H1 (cell line): ENCODE measurements at regions not wholly inside any gene's neighbourhood (a gene's known extent, or its start where the extent isn't known, plus 50 kb on each side); places are given as distances from the start of the nearest gene placed in this dataset.

Source experiments
- CTCF ChIA-PET: fragments of 300-600 bp; sonication (Branson Sonifier 250); formaldehyde crosslinking; loops from one replicate; lab custom pipeline; 2021; ENCODE audit not compliant: partially characterized antibody; lab: Charles Lee
- POLR2A ChIA-PET: fragments of 300-600 bp; sonication (Branson Sonifier 250); formaldehyde crosslinking; loops from one replicate; lab custom pipeline; 2021; ENCODE audit warnings: inconsistent platforms; ENCODE audit not compliant: partially characterized antibody; lab: Charles Lee
- DNase-seq, 2 experiments: peaks; one replicate each; pipeline versions ENCODE4 v3.0.0 to v3.0.0-alpha.2; 2010 to 2022; ENCODE audit warnings: low spot score in 2 of 2, low read depth in 1 of 2, mixed read lengths in 1 of 2
- FAIRE-seq: peaks from 2 replicates; lab custom pipeline; 2011; peaks lifted over from hg19 to GRCh38; lab: Jason Lieb, UNC
- H2AFZ ChIP-seq: 2 replicates; pipeline ENCODE4 v1.8.1; 2012; ENCODE audit warnings: low read length, inconsistent platforms
- H2AK5ac ChIP-seq: 2 replicates; pipeline ENCODE4 v1.6.1; 2013; ENCODE audit warnings: low read depth, low read length
- H2BK120ac ChIP-seq: replicated peaks from 2 replicates; pipeline ENCODE3; 2013; ENCODE audit warnings: low read depth, low read length, inconsistent platforms
- H2BK12ac ChIP-seq: 2 replicates; pipeline ENCODE4 v1.6.1; 2013; ENCODE audit warnings: low read depth, low read length
- H2BK15ac ChIP-seq: 2 replicates; pipeline ENCODE4 v1.6.1; 2013; ENCODE audit warnings: low read length
- H2BK20ac ChIP-seq: 2 replicates; pipeline ENCODE4 v1.6.1; 2013; ENCODE audit warnings: low read length
- H2BK5ac ChIP-seq: 2 replicates; pipeline ENCODE4 v1.6.1; 2013; ENCODE audit warnings: low read depth, low read length
- H3K14ac ChIP-seq: 2 replicates; pipeline ENCODE4 v1.6.1; 2013; ENCODE audit warnings: inconsistent platforms; ENCODE audit not compliant: insufficient read length
- H3K18ac ChIP-seq: 2 replicates; pipeline ENCODE4 v1.6.1; 2013; ENCODE audit warnings: low read length; ENCODE audit errors: extremely low read depth
- H3K23ac ChIP-seq: 2 replicates; pipeline ENCODE4 v1.6.1; 2013; ENCODE audit warnings: inconsistent platforms; ENCODE audit not compliant: insufficient read length
- H3K23me2 ChIP-seq: 2 replicates; pipeline ENCODE4 v1.6.1; 2013; ENCODE audit warnings: low read depth, low read length
- H3K27ac ChIP-seq: 2 replicates; pipeline ENCODE4 v1.6.1; 2011; ENCODE audit warnings: low read depth, low read length, inconsistent platforms
- H3K27me3 ChIP-seq, 4 experiments: replicated peaks in 1 of 4; 1 replicate in 1 of 4; 2 replicates in 3 of 4; pipeline versions ENCODE4 v1.6.1 to v1.8.1; 2011 to 2013; ENCODE audit warnings: low read length in 3 of 4, mild to moderate bottlenecking in 3 of 4, inconsistent platforms in 2 of 4, mixed read lengths in 2 of 4, moderate library complexity in 1 of 4; ENCODE audit not compliant: control insufficient read depth in 3 of 4, insufficient read depth in 3 of 4; ENCODE audit errors: extremely low read depth in 1 of 4
- H3K36me3 ChIP-seq, 4 experiments: 2 replicates each; pipeline versions ENCODE4 v1.6.1 to v1.8.1; 2011 to 2013; ENCODE audit warnings: mild to moderate bottlenecking in 4 of 4, low read length in 3 of 4, moderate library complexity in 2 of 4, control low read depth in 1 of 4, inconsistent platforms in 1 of 4; ENCODE audit not compliant: insufficient read depth in 4 of 4, control insufficient read depth in 2 of 4
- H3K4ac ChIP-seq: replicated peaks from 2 replicates; pipeline ENCODE3; 2013; ENCODE audit warnings: low read length, low read depth, mixed read lengths, inconsistent platforms; ENCODE audit not compliant: insufficient read length
- H3K4me1 ChIP-seq, 4 experiments: replicated peaks in 1 of 4; 1 replicate in 1 of 4; 2 replicates in 3 of 4; pipeline versions ENCODE4 v1.6.1 to v1.8.1; 2011 to 2013; ENCODE audit warnings: low read length in 3 of 4, inconsistent platforms in 2 of 4, mixed read lengths in 1 of 4; ENCODE audit not compliant: insufficient read depth in 4 of 4, control insufficient read depth in 3 of 4
- H3K4me2 ChIP-seq, 2 experiments: 2 replicates each; pipeline versions ENCODE4 v1.6.1 to v1.8.1; 2011 to 2013; ENCODE audit warnings: low read depth in 2 of 2, low read length in 2 of 2, control low read depth in 1 of 2, inconsistent platforms in 1 of 2, mild to moderate bottlenecking in 1 of 2; ENCODE audit not compliant: insufficient read depth in 1 of 2
- H3K4me3 ChIP-seq, 4 experiments: fragments of 200-600, 300-600 bp in 1 of 4; sonication (generic), shearing (Covaris generic), sonication (Bioruptor Twin) in 1 of 4; 2 replicates each; pipeline versions ENCODE4 v1.5.1 to v1.8.1; 2011 to 2016; ENCODE audit warnings: low read length in 4 of 4, low read depth in 3 of 4, control low read depth in 2 of 4, inconsistent platforms in 2 of 4, mild to moderate bottlenecking in 2 of 4, mixed read lengths in 1 of 4, moderate library complexity in 1 of 4; ENCODE audit not compliant: insufficient read depth in 2 of 4; ENCODE audit errors: extremely low read depth in 1 of 4
- H3K56ac ChIP-seq: replicated peaks from 2 replicates; pipeline ENCODE3; 2013; ENCODE audit warnings: low read depth, mild to moderate bottlenecking, mixed read lengths, low read length, inconsistent platforms; ENCODE audit not compliant: insufficient read length
- H3K79me1 ChIP-seq: 2 replicates; pipeline ENCODE4 v1.6.1; 2013; ENCODE audit warnings: low read depth, low read length, control low read depth
- H3K79me2 ChIP-seq, 2 experiments: 2 replicates each; pipeline versions ENCODE4 v1.6.1 to v1.8.1; 2012 to 2013; ENCODE audit warnings: low read length in 2 of 2, mild to moderate bottlenecking in 2 of 2, inconsistent platforms in 1 of 2; ENCODE audit not compliant: insufficient read depth in 2 of 2, control insufficient read depth in 1 of 2
- H3K9ac ChIP-seq, 4 experiments: replicated peaks in 1 of 4; 1 replicate in 1 of 4; 2 replicates in 3 of 4; pipeline versions ENCODE4 v1.6.1 to v1.8.1; 2011 to 2013; ENCODE audit warnings: low read depth in 3 of 4, low read length in 3 of 4, control low read depth in 2 of 4, mild to moderate bottlenecking in 2 of 4, moderate library complexity in 2 of 4, inconsistent platforms in 1 of 4; ENCODE audit errors: extremely low read depth in 1 of 4
- H3K9me3 ChIP-seq, 2 experiments: 2 replicates each; pipeline versions ENCODE4 v1.6.1 to v1.8.1; 2012 to 2013; ENCODE audit warnings: mild to moderate bottlenecking in 2 of 2, moderate library complexity in 2 of 2, control low read depth in 1 of 2, inconsistent platforms in 1 of 2, low read depth in 1 of 2, low read length in 1 of 2, mixed read lengths in 1 of 2; ENCODE audit not compliant: insufficient read depth in 2 of 2
- H4K20me1 ChIP-seq, 2 experiments: replicated peaks in 1 of 2; 2 replicates each; pipeline versions ENCODE3 to v1.8.1; 2011 to 2013; ENCODE audit warnings: inconsistent platforms in 2 of 2, low read length in 2 of 2, mild to moderate bottlenecking in 1 of 2; ENCODE audit not compliant: insufficient read depth in 2 of 2, control insufficient read depth in 1 of 2
- H4K5ac ChIP-seq: 2 replicates; pipeline ENCODE4 v1.6.1; 2013; ENCODE audit warnings: low read length, low read depth, mixed read lengths, inconsistent platforms; ENCODE audit not compliant: insufficient read length
- H4K8ac ChIP-seq: 2 replicates; pipeline ENCODE4 v1.8.0; 2013; ENCODE audit warnings: mild to moderate bottlenecking, moderate library complexity, low read length, inconsistent platforms; ENCODE audit not compliant: insufficient read depth; ENCODE audit errors: extremely low read depth
- H4K91ac ChIP-seq: replicated peaks from 2 replicates; pipeline ENCODE3; 2013; ENCODE audit warnings: low read length, mixed read lengths, inconsistent platforms; ENCODE audit not compliant: insufficient read length
- EP300 ChIP-seq, 2 experiments: IDR thresholded peaks; 1 replicate in 1 of 2; 2 replicates in 1 of 2; pipeline ENCODE4 v1.6.1; 2011 to 2012; ENCODE audit warnings: low read depth in 2 of 2, low read length in 2 of 2, mild to moderate bottlenecking in 2 of 2, borderline replicate concordance in 1 of 2, inconsistent platforms in 1 of 2, moderate library complexity in 1 of 2
- JUND ChIP-seq: IDR thresholded peaks from 2 replicates; pipeline ENCODE4 v1.6.1; 2011; ENCODE audit warnings: mild to moderate bottlenecking, improper control_type of control experiment, low read length
- KDM1A ChIP-seq: fragments of 200-600, 300-600 bp; sonication (generic); IDR thresholded peaks from 2 replicates; pipeline ENCODE4 v1.7.1; 2016; ENCODE audit warnings: mild to moderate bottlenecking, low read length, borderline replicate concordance
- POU5F1 ChIP-seq: IDR thresholded peaks from 2 replicates; pipeline ENCODE4 v1.6.1; 2011; ENCODE audit warnings: low read depth, mild to moderate bottlenecking, low read length, moderate library complexity
- RAD21 ChIP-seq, 2 experiments: IDR thresholded peaks in 1 of 2; conservative IDR thresholded peaks in 1 of 2; 2 replicates each; pipeline ENCODE4 v1.6.1; 2011; ENCODE audit warnings: low read depth in 2 of 2, low read length in 2 of 2, improper control_type of control experiment in 1 of 2, inconsistent platforms in 1 of 2, mild to moderate bottlenecking in 1 of 2, moderate library complexity in 1 of 2
- RXRA ChIP-seq: IDR thresholded peaks from 2 replicates; pipeline ENCODE4 v1.6.1; 2011; ENCODE audit warnings: low read depth, mild to moderate bottlenecking, low read length, moderate library complexity; ENCODE audit not compliant: insufficient read depth
- SAP30 ChIP-seq: fragments of 300-600 bp; sonication (generic); IDR thresholded peaks from 2 replicates; pipeline ENCODE4 v1.7.1; 2012; ENCODE audit warnings: low read length, moderate library complexity, mild to moderate bottlenecking, inconsistent platforms; ENCODE audit not compliant: insufficient read depth, insufficient replicate concordance
- SP2 ChIP-seq: IDR thresholded peaks from 2 replicates; pipeline ENCODE4 v1.6.1; 2012; ENCODE audit warnings: mild to moderate bottlenecking, low read length, inconsistent platforms
- TAF7 ChIP-seq: optimal IDR thresholded peaks from 2 replicates; pipeline ENCODE3; 2011; ENCODE audit warnings: low read depth, mild to moderate bottlenecking, inconsistent platforms, low read length, moderate library complexity, borderline replicate concordance
- TBP ChIP-seq: IDR thresholded peaks from 2 replicates; pipeline ENCODE4 v1.6.1; 2011; ENCODE audit warnings: low read depth, low read length, improper control_type of control experiment
- WGBS, 2 experiments: shearing (Covaris generic) in 1 of 2; methylation state at CpG; one replicate each; pipeline versions ENCODE4 v1.1.6 to v1.1.7; 2013 to 2015; ENCODE audit warnings: low lambda C conversion rate in 2 of 2, mixed read lengths in 2 of 2, inconsistent platforms in 1 of 2, low coverage in 1 of 2, missing lambda C conversion rate in 1 of 2; ENCODE audit not compliant: insufficient replicate concordance in 2 of 2, insufficient coverage in 1 of 2, insufficient read length in 1 of 2; ENCODE audit errors: extremely low coverage in 1 of 2, missing lambda C conversion rate in 1 of 2; 5-methylcytosine and 5-hydroxymethylcytosine counted together
- TF ChIP-seq, protein P1 (sequence below): IDR thresholded peaks from 2 replicates; pipeline ENCODE4 v1.6.1; 2012; ENCODE audit warnings: inconsistent platforms

DNA sequence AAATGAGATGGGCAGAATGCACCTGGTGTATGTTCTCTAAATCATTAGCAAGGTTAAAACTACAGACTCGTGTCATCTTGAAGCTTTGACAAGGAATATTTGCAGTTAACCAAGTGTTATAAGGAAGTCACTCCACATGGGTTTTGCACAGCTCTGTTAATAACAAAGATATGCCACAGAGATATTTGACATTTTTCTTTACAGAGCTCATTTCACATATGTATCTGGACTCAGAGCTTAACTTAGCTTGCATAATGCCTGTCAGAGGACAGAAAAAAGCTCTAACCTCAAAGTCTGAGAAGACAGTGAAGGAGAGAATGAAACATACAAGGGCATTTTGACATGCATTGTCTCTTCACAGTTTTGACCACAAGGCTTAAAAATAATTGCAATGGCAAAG lies 105.5 kb downstream of the C11orf87 start:
- H3K4me2 ChIP-seq, result no peak overlapping the region
- H3K27ac ChIP-seq, result no peak overlapping the region
- H3K9ac ChIP-seq, result peak overlapping the region in 1 of 4 experiments; percentile 43; a peak in 1 of 7 replicates
- no peak overlapping the region for H2BK15ac ChIP-seq
- no peak for TF ChIP-seq RAD21 (IDR thresholded peaks at IDR 0.05 in 1 of 2, conservative IDR thresholded peaks at IDR 0.05 in 1 of 2; ENCODE audit: low read depth in 2 of 2, low read length in 2 of 2)
- no peak for TF ChIP-seq RXRA
- no peak for TF ChIP-seq EP300 (IDR thresholded peaks at IDR 0.05; ENCODE audit: borderline replicate concordance in 1 of 2, low read depth in 2 of 2, low read length in 2 of 2)
- TF ChIP-seq JUND, result no peak
- TF ChIP-seq TBP, result no peak
- TF ChIP-seq KDM1A, result no peak
- TF ChIP-seq POU5F1, result no peak
- TF ChIP-seq TAF7, result no peak
- no peak for TF ChIP-seq SP2
- TF ChIP-seq, protein P1, sequence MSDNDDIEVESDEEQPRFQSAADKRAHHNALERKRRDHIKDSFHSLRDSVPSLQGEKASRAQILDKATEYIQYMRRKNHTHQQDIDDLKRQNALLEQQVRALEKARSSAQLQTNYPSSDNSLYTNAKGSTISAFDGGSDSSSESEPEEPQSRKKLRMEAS, result no peak
- no peak for TF ChIP-seq SAP30
- H4K20me1 ChIP-seq, result no peaks in the 10 kb centered on the region
- H4K8ac ChIP-seq, result no peak overlapping the region
- H3K27me3 ChIP-seq, result no peaks in the 10 kb centered on the region
- H3K79me1 ChIP-seq, result no peaks in the 10 kb centered on the region
- no peak overlapping the region for H3K18ac ChIP-seq
- H3K23ac ChIP-seq, result no peak overlapping the region
- CTCF ChIA-PET, result interaction anchor here (0.6 to 1.4 kb wide), 4 partner anchors 11 to 378 kb away, joined by 3 read pairs; no protein-coding TSS in a partner anchor
- no peak overlapping the region for H3K56ac ChIP-seq
- H3K9me3 ChIP-seq, result no peaks in the 10 kb centered on the region
- H2BK12ac ChIP-seq, result no peak overlapping the region
- no peak overlapping the region for H2BK20ac ChIP-seq
- H3K36me3 ChIP-seq, result no peaks in the 10 kb centered on the region
- H4K5ac ChIP-seq, result no peak overlapping the region
- H3K23me2 ChIP-seq, result no peaks in the 10 kb centered on the region
- no peak overlapping the region for H2BK120ac ChIP-seq
- POLR2A ChIA-PET, result no interaction called here
- H3K14ac ChIP-seq, result no peak overlapping the region
- DNase-seq (no peak), FAIRE-seq (no peak)
- WGBS, 2 experiments, result 82% methylated on average over 1 of the region's 1 CpG; no CpG with 5 or more reads in 1 of the 2 experiments
- H4K91ac ChIP-seq, result no peak overlapping the region
- no peak overlapping the region for H3K4me3 ChIP-seq
- no peak overlapping the region for H2BK5ac ChIP-seq
- H3K4me1 ChIP-seq, result peaks cover 0 to 2% (median 0%) of the 10 kb centered on the region in 4 experiments; a peak in 1 of 7 replicates
- H2AFZ ChIP-seq, result no peak overlapping the region
- H2AK5ac ChIP-seq, result no peak overlapping the region
- no peaks in the 10 kb centered on the region for H3K79me2 ChIP-seq
- no peak overlapping the region for H3K4ac ChIP-seq
